GM10248 (cell line): ENCODE measurements at regions not wholly inside any gene's neighbourhood (a gene's known extent, or its start where the extent isn't known, plus 50 kb on each side); places are given as distances from the start of the nearest gene placed in this dataset.

Experiments used
- CTCF ChIA-PET: fragments of 300-600 bp; sonication (Branson Sonifier 250); formaldehyde crosslinking; extraction: SDS; loops from one replicate; lab custom pipeline; 2021; ENCODE audit warnings: antibody characterized with exemption; lab: Yijun Ruan, JAX
- POLR2A ChIA-PET: fragments of 350-650 bp; sonication (Branson Sonifier 250); formaldehyde crosslinking; extraction: SDS; loops from one replicate; lab custom pipeline; 2020; ENCODE audit warnings: antibody characterized with exemption; lab: Yijun Ruan, JAX
- DNase-seq: peaks from one replicate; pipeline ENCODE4 v3.0.0; 2012; ENCODE audit errors: extremely low spot score
- TF ChIP-seq, protein P1 (sequence below): IDR thresholded peaks from 2 replicates; pipeline ENCODE4 v1.5.1; 2012; ENCODE audit warnings: mild to moderate bottlenecking, low read depth; ENCODE audit errors: extremely low read depth, missing control alignments, control extremely low read depth

DNA sequence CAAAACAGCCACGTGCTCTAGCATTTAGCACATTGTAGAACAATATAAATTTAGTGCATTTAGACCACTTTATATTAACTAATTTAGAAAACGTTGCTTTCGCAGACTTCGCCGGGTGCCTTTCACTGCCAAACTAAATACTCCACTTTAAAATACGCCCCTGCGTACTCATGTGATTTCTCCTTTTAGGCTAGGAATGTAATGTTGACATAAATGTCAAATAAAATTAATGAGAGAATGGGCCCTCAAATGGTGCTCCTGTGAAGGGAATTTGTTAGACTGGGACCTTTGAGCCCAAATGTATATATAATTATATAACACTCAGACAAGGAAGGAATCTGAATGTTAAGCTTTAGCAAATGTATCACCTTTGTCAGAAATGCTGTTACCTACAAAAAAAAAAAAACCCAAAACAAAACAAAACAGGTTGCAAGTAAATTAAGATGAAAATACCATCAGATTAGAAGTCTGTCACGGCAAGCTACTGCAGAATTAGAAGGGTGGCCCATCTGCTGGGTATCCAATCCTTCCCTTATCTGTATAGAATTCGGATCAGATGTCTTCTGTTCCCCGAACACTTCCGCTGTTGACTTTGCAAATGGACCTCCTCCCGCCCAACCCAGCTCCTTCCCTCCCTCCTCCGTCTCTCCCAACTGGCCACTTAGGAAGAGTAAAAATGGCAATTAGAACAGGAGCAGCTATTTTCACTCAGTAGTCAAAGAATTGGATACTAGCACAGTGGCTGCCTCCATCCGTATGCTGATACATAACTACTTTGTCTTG, 159.3 kb upstream of the FOXN3 start:
- ChIA-PET CTCF (interaction anchor here (1.9 to 2.2 kb wide), 2 partner anchors 18 to 196 kb away, joined by 4 to 7 read pairs; no protein-coding TSS in a partner anchor), POLR2A (no interaction called here)
- no peak for DNase-seq
- TF ChIP-seq, protein P1, sequence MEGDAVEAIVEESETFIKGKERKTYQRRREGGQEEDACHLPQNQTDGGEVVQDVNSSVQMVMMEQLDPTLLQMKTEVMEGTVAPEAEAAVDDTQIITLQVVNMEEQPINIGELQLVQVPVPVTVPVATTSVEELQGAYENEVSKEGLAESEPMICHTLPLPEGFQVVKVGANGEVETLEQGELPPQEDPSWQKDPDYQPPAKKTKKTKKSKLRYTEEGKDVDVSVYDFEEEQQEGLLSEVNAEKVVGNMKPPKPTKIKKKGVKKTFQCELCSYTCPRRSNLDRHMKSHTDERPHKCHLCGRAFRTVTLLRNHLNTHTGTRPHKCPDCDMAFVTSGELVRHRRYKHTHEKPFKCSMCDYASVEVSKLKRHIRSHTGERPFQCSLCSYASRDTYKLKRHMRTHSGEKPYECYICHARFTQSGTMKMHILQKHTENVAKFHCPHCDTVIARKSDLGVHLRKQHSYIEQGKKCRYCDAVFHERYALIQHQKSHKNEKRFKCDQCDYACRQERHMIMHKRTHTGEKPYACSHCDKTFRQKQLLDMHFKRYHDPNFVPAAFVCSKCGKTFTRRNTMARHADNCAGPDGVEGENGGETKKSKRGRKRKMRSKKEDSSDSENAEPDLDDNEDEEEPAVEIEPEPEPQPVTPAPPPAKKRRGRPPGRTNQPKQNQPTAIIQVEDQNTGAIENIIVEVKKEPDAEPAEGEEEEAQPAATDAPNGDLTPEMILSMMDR = no peak

DNA sequence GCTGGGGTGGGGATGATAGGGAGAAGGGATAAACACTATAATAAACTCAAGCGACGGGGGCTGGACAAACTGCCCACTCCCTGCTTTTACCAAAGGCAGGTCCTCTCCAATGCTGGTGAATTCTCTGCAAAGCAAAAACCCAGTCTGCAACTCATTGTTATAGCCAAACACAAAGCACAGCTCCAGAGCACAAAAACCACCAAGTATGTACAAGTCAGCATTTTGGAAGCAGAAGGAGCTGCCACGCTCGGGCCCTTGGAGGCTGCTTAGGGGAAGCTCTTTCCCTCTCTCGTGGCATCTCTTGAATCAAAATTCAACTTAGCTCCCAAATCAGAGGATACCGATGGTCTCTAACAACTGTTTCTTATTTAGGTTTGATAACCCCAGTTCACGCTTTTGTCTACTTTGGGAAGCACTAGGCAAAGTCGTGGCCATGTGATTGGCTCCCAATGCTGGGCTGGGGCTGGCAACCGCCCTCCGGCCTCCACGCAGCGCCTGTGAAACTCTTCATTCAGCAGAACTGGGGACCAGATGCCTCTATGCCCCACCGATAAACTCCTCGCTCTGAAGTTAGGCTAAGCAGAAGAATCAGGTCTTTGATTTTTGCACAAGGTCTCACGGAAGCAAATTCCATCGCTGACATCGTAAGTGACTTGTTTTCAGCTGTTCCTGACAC, 158.5 kb upstream of the FOXN3 start:
- POLR2A ChIA-PET = no interaction called here
- CTCF ChIA-PET = interaction anchor here (1.1 to 2.2 kb wide), 5 partner anchors 11 to 197 kb away, joined by 3 to 7 read pairs (median 3); no protein-coding TSS in a partner anchor
- TF ChIP-seq, protein P1 = no peak
- DNase-seq = no peak

DNA sequence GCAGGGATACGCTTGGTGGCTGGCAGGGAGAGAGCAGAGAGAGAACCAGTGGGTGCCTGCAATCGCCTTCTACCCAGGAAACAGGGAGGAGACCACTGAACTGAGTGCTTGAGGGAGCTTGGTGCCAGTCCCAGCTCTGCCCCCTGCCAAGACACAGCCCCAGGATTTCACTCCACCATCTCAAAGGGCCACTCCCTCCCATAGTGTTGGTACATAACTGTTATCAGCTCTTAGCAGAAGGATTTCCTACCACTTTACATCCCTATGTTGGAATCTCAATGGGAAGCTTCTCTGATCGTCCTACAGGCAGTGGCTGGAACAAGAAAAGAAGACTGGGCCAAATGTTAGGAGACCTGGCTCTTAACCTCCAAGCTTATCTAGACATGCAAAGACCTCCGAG, 157.4 kb upstream of the FOXN3 start:
- TF ChIP-seq, protein P1 = no peak
- DNase-seq = no peak
- CTCF ChIA-PET = interaction anchor here (1.1 to 2.2 kb wide), 5 partner anchors 10 to 198 kb away, joined by 3 to 7 read pairs (median 3); no protein-coding TSS in a partner anchor
- POLR2A ChIA-PET = no interaction called here

DNA sequence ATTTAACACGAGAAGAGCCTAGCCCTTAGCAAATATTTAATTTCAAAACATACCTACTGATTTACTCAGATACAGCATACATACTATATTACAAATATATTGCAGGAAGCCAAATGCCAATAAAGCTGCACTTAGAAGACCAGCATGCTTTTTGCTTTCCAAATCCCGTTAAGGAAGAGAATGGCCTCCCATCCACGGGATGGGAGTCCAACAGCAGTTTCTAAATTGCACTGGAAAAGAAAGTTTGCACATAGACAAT, 156.3 kb upstream of the FOXN3 start:
- CTCF ChIA-PET = no interaction called here
- TF ChIP-seq, protein P1 = no peak
- DNase-seq = no peak
- POLR2A ChIA-PET = no interaction called here

DNA sequence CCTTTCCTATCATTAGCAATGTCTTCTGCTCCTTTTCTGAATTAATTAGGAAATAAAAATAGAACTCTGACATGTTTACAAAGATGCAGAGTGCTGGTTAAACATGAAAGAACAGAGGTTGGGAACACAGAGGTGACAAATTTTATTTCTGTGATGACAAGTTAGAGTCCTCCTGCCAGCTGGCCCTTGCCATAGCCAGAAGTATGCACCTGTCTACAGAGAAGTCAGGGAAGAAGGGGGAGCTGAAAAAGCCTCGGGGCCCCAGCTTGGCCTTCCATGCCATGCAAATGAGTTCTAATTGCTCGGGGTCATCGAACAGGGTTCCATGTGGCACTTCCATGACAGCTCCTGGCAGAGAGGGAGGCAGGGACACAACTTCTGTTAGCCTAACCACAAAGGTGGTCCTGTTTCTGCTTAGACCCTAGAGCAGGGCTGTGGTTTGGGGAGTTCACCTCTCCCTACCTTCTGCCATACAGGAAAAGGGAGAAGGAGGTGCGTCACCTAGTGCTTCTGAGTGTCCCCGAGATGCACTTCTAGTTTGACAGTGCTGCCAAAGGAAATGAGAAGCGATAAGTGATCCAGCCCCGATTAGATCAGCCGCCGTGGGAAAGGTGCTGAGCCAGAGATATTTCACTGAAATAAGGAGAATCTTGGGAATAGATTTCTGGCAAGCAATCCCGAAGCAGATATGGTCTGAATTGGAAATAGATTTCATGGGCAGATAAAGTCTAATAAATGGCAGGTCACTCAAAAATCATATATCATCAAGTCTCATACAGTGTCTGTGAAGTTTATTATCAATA, 155.8 kb upstream of the FOXN3 start:
- ChIA-PET CTCF (no interaction called here), POLR2A (no interaction called here)
- no peak for DNase-seq
- TF ChIP-seq, protein P1 = no peak

DNA sequence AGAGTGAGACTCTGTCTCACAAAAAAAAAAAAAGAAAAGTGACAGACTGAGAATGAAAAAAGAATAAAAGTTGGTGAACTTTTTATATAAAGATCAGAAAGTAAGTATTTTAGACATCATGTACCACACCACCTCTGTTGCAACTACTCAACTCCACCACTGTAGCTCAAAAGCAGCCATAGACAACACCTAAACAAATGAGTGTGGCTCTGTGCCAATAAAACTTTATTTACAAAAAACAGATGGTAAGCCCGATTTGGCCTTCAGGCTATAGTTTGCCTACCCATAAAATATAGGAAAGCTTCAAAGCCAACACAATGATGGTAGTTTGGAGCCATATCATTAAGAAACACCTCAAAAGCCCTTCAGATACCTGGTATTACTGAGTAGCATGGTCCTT, 154.5 kb upstream of the FOXN3 start:
- TF ChIP-seq, protein P1 = no peak
- ChIA-PET CTCF (no interaction called here), POLR2A (no interaction called here)
- DNase-seq = no peak
